K562 (cell line): ENCODE measurements at regions not wholly inside any gene's neighbourhood (a gene's known extent, or its start where the extent isn't known, plus 50 kb on each side); places are given as distances from the start of the nearest gene placed in this dataset.

Experiments used
- ATAC-seq: fragments of 200-7000 bp; cut with Tn5 transposase; 3 replicates; pipeline ENCODE4 v1.9.1; 2020; ENCODE audit warnings: moderate library complexity
- BruUV-seq: library from RNA; stranded (reverse); fragments of 400-500 nt; replicated peaks from 2 replicates; lab custom pipeline; 2021; lab: Mats Ljungman, UMichigan
- CTCF ChIA-PET: fragments of 300-600 bp; formaldehyde crosslinking; extraction: SDS; loops from one replicate; lab custom pipeline; 2021; ENCODE audit warnings: low intra/inter-chr PET ratio; lab: Yijun Ruan, JAX
- POLR2A ChIA-PET: fragments of 300-600, 350-650 bp; sonication (Branson Sonifier 250); formaldehyde crosslinking; extraction: SDS; loops from one replicate; lab custom pipeline; 2021; ENCODE audit warnings: antibody characterized with exemption, inconsistent platforms; lab: Yijun Ruan, JAX
- DNase-seq, 4 experiments: peaks; one replicate each; pipeline versions ENCODE4 v3.0.0 to v3.0.0-alpha.2; 2011 to 2018; ENCODE audit warnings: low spot score in 3 of 4, mixed read lengths in 3 of 4; ENCODE audit errors: extremely low read depth in 1 of 4
- FAIRE-seq: peaks from 2 replicates; lab custom pipeline; 2011; peaks lifted over from hg19 to GRCh38; lab: Jason Lieb, UNC
- H2AFZ ChIP-seq: 2 replicates; pipeline ENCODE4 v1.6.0; 2011; ENCODE audit warnings: low read depth, low read length, control low read depth, inconsistent platforms
- H3K27ac ChIP-seq: fragments of 200-600 bp; 3 replicates; pipeline ENCODE4 v1.8.0; 2011; ENCODE audit warnings: low read depth, mild to moderate bottlenecking, control low read depth, inconsistent platforms, low read length, moderate library complexity, mixed read lengths; ENCODE audit errors: extremely low read depth
- H3K27me3 ChIP-seq, 2 experiments: fragments of 300-600 bp in 1 of 2; 2 replicates in 1 of 2; 3 replicates in 1 of 2; pipeline versions ENCODE4 v1.6.0 to v1.8.0; 2011; ENCODE audit warnings: inconsistent platforms in 2 of 2, low read length in 2 of 2, mild to moderate bottlenecking in 1 of 2, mixed read lengths in 1 of 2, moderate library complexity in 1 of 2; ENCODE audit not compliant: control insufficient read depth in 2 of 2, insufficient read depth in 2 of 2
- H3K36me3 ChIP-seq: fragments of 300-600 bp; 3 replicates; pipeline ENCODE4 v1.8.0; 2011; ENCODE audit warnings: mild to moderate bottlenecking, low read length, inconsistent platforms; ENCODE audit not compliant: control insufficient read depth, insufficient read depth
- H3K4me1 ChIP-seq, 2 experiments: fragments of 200-600 bp in 1 of 2; replicated peaks in 1 of 2; 2 replicates in 1 of 2; 3 replicates in 1 of 2; pipeline versions ENCODE4 v1.5.1 to v1.8.0; 2011; ENCODE audit warnings: inconsistent platforms in 2 of 2, low read length in 2 of 2, mild to moderate bottlenecking in 1 of 2, mixed read lengths in 1 of 2, moderate library complexity in 1 of 2; ENCODE audit not compliant: control insufficient read depth in 2 of 2, insufficient read depth in 2 of 2
- H3K4me2 ChIP-seq: 2 replicates; pipeline ENCODE4 v1.6.1; 2011; ENCODE audit warnings: low read length, control low read depth, inconsistent platforms, mixed read lengths; ENCODE audit not compliant: insufficient read depth
- H3K4me3 ChIP-seq: fragments of 200-600 bp; sonication (generic), shearing (Covaris generic); 2 replicates; pipeline ENCODE4 v1.5.1; 2016; ENCODE audit warnings: control low read depth, inconsistent platforms
- H3K79me2 ChIP-seq: fragments of 200-600 bp; 3 replicates; pipeline ENCODE4 v1.8.0; 2011; ENCODE audit warnings: low read length, inconsistent platforms; ENCODE audit not compliant: control insufficient read depth, insufficient read depth
- H3K9ac ChIP-seq, 2 experiments: 2 replicates each; pipeline versions ENCODE4 v1.6.0 to v1.6.1; 2011; ENCODE audit warnings: low read depth in 2 of 2, low read length in 2 of 2, control low read depth in 1 of 2, inconsistent platforms in 1 of 2, mild to moderate bottlenecking in 1 of 2, mixed read lengths in 1 of 2; ENCODE audit not compliant: insufficient read depth in 1 of 2
- H3K9me1 ChIP-seq: one replicate; pipeline ENCODE4 v1.6.0; 2011; ENCODE audit warnings: inconsistent platforms, mild to moderate bottlenecking, low read length, moderate library complexity; ENCODE audit not compliant: control insufficient read depth, insufficient read depth
- H3K9me3 ChIP-seq: replicated peaks from 2 replicates; pipeline ENCODE4 v1.5.1; 2011; ENCODE audit warnings: low read depth, low read length, inconsistent platforms; ENCODE audit not compliant: control insufficient read depth, insufficient read depth
- H4K20me1 ChIP-seq: replicated peaks from 2 replicates; pipeline ENCODE4 v1.6.1; 2011; ENCODE audit warnings: low read length, inconsistent platforms, mixed read lengths; ENCODE audit not compliant: control insufficient read depth, insufficient read depth
- CBX3 ChIP-seq, 2 experiments: IDR thresholded peaks; 1 replicate in 1 of 2; 2 replicates in 1 of 2; pipeline ENCODE4 v1.6.1; 2012; ENCODE audit warnings: inconsistent platforms in 2 of 2, low read length in 2 of 2, borderline replicate concordance in 1 of 2, control low read depth in 1 of 2
- FOXK2 ChIP-seq, 2 experiments: fragments of 450-650 bp; IDR thresholded peaks in 1 of 2; conservative IDR thresholded peaks in 1 of 2; 2 replicates each; pipeline ENCODE4 v1.6.1; 2016; ENCODE audit warnings: low read depth in 2 of 2, mild to moderate bottlenecking in 1 of 2
- MAFG ChIP-seq: fragments of 450-650 bp; conservative IDR thresholded peaks from 2 replicates; pipeline ENCODE4 v1.6.1; 2016; ENCODE audit warnings: missing genetic modification characterization, missing compliant biosample characterization
- MTA3 ChIP-seq: fragments of 450-650 bp; formaldehyde crosslinking; IDR thresholded peaks from 2 replicates; pipeline ENCODE4 v1.6.1; 2017; ENCODE audit warnings: mild to moderate bottlenecking, borderline replicate concordance
- NR4A1 ChIP-seq, 2 experiments: fragments of 250-450 bp in 1 of 2; fragments of 450-650 bp in 1 of 2; sonication (Bioruptor Pico) in 1 of 2; IDR thresholded peaks; 2 replicates each; pipeline versions ENCODE4 v1.4.0 to v1.6.1; 2016 to 2020; ENCODE audit warnings: mild to moderate bottlenecking in 2 of 2, missing compliant biosample characterization in 1 of 2, missing genetic modification characterization in 1 of 2, moderate library complexity in 1 of 2
- ZKSCAN1 ChIP-seq: fragments of 150-350 bp; IDR thresholded peaks from 2 replicates; pipeline ENCODE4 v1.6.1; 2016; ENCODE audit warnings: low read depth, low read length
- ZKSCAN8 ChIP-seq: fragments of 200-800 bp; sonication (Bioruptor generic); IDR thresholded peaks from 2 replicates; pipeline ENCODE4 v1.6.1; 2016; ENCODE audit warnings: missing genetic modification characterization, missing compliant biosample characterization
- ZNF324 ChIP-seq: fragments of 250-450 bp; sonication (Bioruptor Pico); IDR thresholded peaks from 2 replicates; pipeline ENCODE4 v1.4.0; 2020; ENCODE audit warnings: mild to moderate bottlenecking
- ZNF696 ChIP-seq: fragments of 250-450 bp; sonication (Bioruptor Pico); conservative IDR thresholded peaks from 2 replicates; pipeline ENCODE4 v1.4.0; 2020; ENCODE audit warnings: mild to moderate bottlenecking, moderate library complexity
- ZNF699 ChIP-seq: fragments of 250-450 bp; sonication (Bioruptor Pico); IDR thresholded peaks from 2 replicates; pipeline ENCODE4 v1.8.0; 2021; ENCODE audit warnings: mild to moderate bottlenecking, moderate library complexity; ENCODE audit not compliant: insufficient replicate concordance
- WGBS: fragments of 100-300 bp; shearing (Covaris generic); methylation state at CpG from one replicate; pipeline ENCODE4 v1.1.6; 2016; ENCODE audit warnings: low coverage, mixed read lengths; ENCODE audit not compliant: insufficient coverage; ENCODE audit errors: missing lambda C conversion rate; 5-methylcytosine and 5-hydroxymethylcytosine counted together
- in situ Hi-C: fragments of 300-500 bp; cut with MboI; formaldehyde crosslinking; loops from 4 replicates; pipeline ENCODE4 v1.15.0; 2018; ENCODE audit warnings: inconsistent platforms, mixed read lengths
- intact Hi-C: fragments of 100-400 bp; cut with micrococcal nuclease; formaldehyde crosslinking; loops from 2 replicates; pipeline ENCODE4 v1.14.2; 2022
- TF ChIP-seq, protein P1 (sequence below): fragments of 250-450 bp; sonication (Bioruptor Pico); IDR thresholded peaks from 2 replicates; pipeline ENCODE4 v1.5.0; 2022; ENCODE audit warnings: mild to moderate bottlenecking

DNA sequence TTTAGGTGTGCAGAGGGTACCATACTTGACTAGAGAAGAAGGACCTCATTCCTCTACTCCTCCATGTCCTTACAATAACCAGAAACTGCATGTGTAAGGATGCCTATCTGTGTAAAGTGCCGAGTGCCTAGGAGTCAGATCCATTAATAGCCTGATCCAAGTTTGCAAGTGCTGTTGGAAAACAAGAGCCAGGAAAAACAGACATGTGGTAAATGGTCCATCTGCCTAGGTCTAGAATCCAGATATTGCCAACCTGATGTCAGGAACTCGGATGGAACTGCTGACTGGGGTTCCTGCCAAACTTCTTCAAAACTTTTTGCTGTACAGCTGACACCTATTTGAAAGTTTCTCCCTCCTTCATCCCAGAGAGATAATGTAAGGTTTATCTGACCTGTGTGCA lies 239.4 kb upstream of the CAMK1G start (continued):
- TF ChIP-seq ZNF699 (CRISPR knock-in tag) (no peak), ZNF696 (CRISPR knock-in tag) (no peak), FOXK2 (conservative IDR thresholded peaks at IDR 0.05 in 1 of 2, IDR thresholded peaks at IDR 0.05 in 1 of 2; ENCODE audit: low read depth in 2 of 2) (no peak), ZKSCAN1 (no peak), ZKSCAN8 (CRISPR knock-in tag) (no peak)

DNA sequence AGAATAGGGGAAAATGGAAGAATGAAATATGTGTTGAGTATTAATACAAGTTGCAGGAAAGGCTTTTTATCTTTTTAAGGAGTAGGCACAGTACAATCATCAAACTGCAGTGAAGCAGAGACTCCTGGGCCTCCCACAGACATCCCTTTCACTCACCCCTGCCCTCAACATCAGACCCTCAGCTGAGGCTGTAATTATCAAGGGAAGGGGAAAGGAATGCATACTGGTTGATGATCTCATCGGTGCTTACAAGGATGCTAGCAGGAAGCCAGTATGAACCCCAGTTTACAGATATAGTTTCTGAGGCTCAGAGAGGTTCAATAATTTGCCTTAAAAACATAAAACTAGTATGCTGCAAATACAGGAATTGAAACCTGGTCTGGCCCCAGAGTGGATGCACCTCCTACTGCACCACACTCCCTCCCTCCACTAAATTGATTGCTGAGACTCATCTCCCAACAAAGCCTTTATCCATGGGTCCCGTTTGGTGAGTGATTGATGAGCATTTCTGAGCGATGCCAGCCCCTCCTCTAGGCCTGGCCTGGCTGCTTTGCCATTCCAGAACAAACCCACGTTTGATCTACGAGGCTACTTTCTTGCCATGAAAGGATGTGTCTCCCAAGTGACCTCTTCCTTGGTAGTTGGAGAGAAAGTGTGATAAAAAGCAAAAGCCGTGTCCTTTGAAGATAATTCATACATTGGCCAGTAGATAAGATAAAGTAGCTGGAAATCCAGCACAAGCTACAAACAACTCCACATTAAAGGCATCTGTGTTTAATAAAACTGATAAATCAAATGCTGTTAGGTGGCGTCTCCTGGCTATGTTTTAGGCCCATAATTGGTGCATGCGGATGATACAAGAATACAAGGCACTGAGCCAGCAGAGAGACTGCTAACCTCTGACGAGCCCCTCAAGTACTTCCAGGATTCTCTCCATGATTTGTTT lies 233.9 kb upstream of the CAMK1G start:
- Histone ChIP-seq H3K4me3 (no peak overlapping the region), H3K9me1 (no peaks in the 10 kb centered on the region), H2AFZ (no peak overlapping the region), H3K4me2 (no peak overlapping the region), H3K9ac (no peak overlapping the region), H3K27me3 (no peaks in the 10 kb centered on the region), H3K9me3 (no peaks in the 10 kb centered on the region), H3K79me2 (no peaks in the 10 kb centered on the region), H3K27ac (no peak overlapping the region), H4K20me1 (no peaks in the 10 kb centered on the region), H3K4me1 (no peaks in the 10 kb centered on the region), H3K36me3 (no peaks in the 10 kb centered on the region)
- ATAC-seq (no peak), FAIRE-seq (no peak), DNase-seq (no peak)
- WGBS: 0% methylated on average over 9 of the region's 9 CpGs
- CTCF ChIA-PET: no interaction called here
- POLR2A ChIA-PET: no interaction called here
- in situ Hi-C loops (no loop called here), intact Hi-C loops (loop anchor here (5.0 kb wide), 1 partner anchor 102 kb away; no protein-coding TSS in a partner anchor)
- TF ChIP-seq CBX3 (IDR thresholded peaks at IDR 0.05; ENCODE audit: borderline replicate concordance in 1 of 2, low read length in 2 of 2) (no peak), MAFG (tag) (no peak), ZNF324 (no peak), NR4A1 (CRISPR knock-in tag; IDR thresholded peaks at IDR 0.05) (no peak), NR4A1 (tag; IDR thresholded peaks at IDR 0.05) (no peak), MTA3 (no peak)
- TF ChIP-seq, protein P1, sequence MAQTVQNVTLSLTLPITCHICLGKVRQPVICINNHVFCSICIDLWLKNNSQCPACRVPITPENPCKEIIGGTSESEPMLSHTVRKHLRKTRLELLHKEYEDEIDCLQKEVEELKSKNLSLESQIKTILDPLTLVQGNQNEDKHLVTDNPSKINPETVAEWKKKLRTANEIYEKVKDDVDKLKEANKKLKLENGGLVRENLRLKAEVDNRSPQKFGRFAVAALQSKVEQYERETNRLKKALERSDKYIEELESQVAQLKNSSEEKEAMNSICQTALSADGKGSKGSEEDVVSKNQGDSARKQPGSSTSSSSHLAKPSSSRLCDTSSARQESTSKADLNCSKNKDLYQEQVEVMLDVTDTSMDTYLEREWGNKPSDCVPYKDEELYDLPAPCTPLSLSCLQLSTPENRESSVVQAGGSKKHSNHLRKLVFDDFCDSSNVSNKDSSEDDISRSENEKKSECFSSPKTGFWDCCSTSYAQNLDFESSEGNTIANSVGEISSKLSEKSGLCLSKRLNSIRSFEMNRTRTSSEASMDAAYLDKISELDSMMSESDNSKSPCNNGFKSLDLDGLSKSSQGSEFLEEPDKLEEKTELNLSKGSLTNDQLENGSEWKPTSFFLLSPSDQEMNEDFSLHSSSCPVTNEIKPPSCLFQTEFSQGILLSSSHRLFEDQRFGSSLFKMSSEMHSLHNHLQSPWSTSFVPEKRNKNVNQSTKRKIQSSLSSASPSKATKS (CRISPR knock-in tag): no peak
- no TSS peak for BruUV-seq
